Liver (tissue), 3 donors: ENCODE measurements at regions not wholly inside any gene's neighbourhood (a gene's known extent, or its start where the extent isn't known, plus 50 kb on each side); places are given as distances from the start of the nearest gene placed in this dataset.

Source experiments
- ATF3 ChIP-seq: IDR thresholded peaks from 2 replicates; pipeline ENCODE4 v1.6.1; 2016; ENCODE audit warnings: antibody characterized with exemption
- CTCF ChIP-seq: fragments of 150-350 bp; IDR thresholded peaks from 2 replicates; pipeline ENCODE4 v1.5.1; 2017; ENCODE audit warnings: improper control_type of control experiment, low read depth, low read length; ENCODE audit not compliant: missing input control
- FOXA1 ChIP-seq: IDR thresholded peaks from 2 replicates; pipeline ENCODE4 v1.6.1; 2016; ENCODE audit warnings: antibody characterized with exemption
- JUND ChIP-seq, 2 donors: IDR thresholded peaks; 2 replicates each; pipeline ENCODE4 v1.6.1; 2016; ENCODE audit warnings: antibody characterized with exemption in 2 of 2
- MAX ChIP-seq: IDR thresholded peaks from 2 replicates; pipeline ENCODE4 v1.6.1; 2016; ENCODE audit warnings: antibody characterized with exemption
- NR2F2 ChIP-seq: IDR thresholded peaks from 2 replicates; pipeline ENCODE4 v1.6.1; 2016; ENCODE audit warnings: antibody characterized with exemption
- RAD21 ChIP-seq, 2 donors: IDR thresholded peaks; 2 replicates each; pipeline ENCODE4 v1.6.1; 2016; ENCODE audit warnings: antibody characterized with exemption in 2 of 2, mild to moderate bottlenecking in 2 of 2
- REST ChIP-seq: IDR thresholded peaks from 2 replicates; pipeline ENCODE4 v1.6.1; 2016; ENCODE audit warnings: antibody characterized with exemption, mild to moderate bottlenecking
- RXRA ChIP-seq, 2 donors: IDR thresholded peaks; 2 replicates each; pipeline ENCODE4 v1.6.1; 2017 to 2018; ENCODE audit warnings: antibody characterized with exemption in 2 of 2, mild to moderate bottlenecking in 1 of 2
- SP1 ChIP-seq: IDR thresholded peaks from 2 replicates; pipeline ENCODE4 v1.6.1; 2018; ENCODE audit warnings: antibody characterized with exemption, mild to moderate bottlenecking
- TAF1 ChIP-seq: conservative IDR thresholded peaks from 2 replicates; pipeline ENCODE4 v1.6.1; 2016; ENCODE audit warnings: antibody characterized with exemption, mild to moderate bottlenecking
- YY1 ChIP-seq: IDR thresholded peaks from 2 replicates; pipeline ENCODE4 v1.6.1; 2016; ENCODE audit warnings: antibody characterized with exemption, mild to moderate bottlenecking
- ZBTB33 ChIP-seq: IDR thresholded peaks from 2 replicates; pipeline ENCODE4 v1.6.1; 2016; ENCODE audit warnings: antibody characterized with exemption
- donor health status: healthy.
- donor health status: healthy.

- TF ChIP-seq CTCF (no peak), TAF1 (no peak), YY1 (no peak), JUND (IDR thresholded peaks at IDR 0.05) (no peak), MAX (no peak), FOXA1 (no peak), NR2F2 (no peak), REST (no peak), SP1 (no peak), RAD21 (IDR thresholded peaks at IDR 0.05) (no peak), ATF3 (no peak), RXRA (IDR thresholded peaks at IDR 0.05) (no peak), ZBTB33 (no peak)
Observed at GRCh38 chr7:4549681-4550080, 132.4 kb upstream of the FOXK1 start.
